ENCODE measurements at regions not wholly inside any gene's neighbourhood (a gene's known extent, or its start where the extent isn't known, plus 50 kb on each side); places are given as distances from the start of the nearest gene placed in this dataset.
"Not testable (repeated sequence)": the region's sequence is repeated elsewhere in the genome, so short reads cannot be mapped to it uniquely, and the experiment has no call there.

DNA sequence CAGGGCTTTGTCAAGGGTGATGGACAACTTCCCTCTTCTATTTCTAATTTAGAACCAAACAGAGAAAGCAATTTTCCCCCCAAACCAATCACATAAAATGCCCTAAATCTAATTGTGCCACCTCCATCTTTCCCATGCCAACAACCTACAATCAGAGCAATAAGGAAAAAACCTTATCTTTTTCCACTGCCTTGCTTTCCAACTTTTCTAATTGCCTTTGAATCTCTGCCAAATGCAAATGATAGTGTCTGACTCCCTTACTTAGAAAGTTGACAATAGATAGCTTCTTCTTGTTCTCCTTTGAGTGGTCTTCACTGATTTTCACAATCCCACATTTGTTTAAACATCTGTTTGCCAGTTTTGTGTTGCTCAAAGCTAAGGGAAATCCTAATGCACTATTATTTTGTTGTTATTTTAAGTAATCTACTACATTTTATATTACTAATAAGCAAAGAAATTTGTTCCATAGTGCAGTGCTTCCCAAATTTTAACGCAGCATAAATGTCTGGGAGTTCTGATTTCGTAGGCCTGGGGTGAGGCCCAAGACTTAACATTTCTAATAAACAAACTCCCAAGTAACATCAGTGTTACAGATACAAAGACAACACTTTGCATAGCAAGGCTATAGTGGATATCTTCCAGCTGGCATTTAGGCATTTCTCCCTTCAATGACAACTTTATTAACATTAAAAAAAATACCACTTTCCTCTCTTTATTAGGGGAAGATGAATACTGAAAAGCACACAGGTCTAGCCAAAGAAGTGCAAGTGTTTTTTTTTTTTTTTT, 696.3 kb upstream of the USP15 start:
- no peak overlapping the region for H3K27ac ChIP-seq
- TF ChIP-seq, protein P1, sequence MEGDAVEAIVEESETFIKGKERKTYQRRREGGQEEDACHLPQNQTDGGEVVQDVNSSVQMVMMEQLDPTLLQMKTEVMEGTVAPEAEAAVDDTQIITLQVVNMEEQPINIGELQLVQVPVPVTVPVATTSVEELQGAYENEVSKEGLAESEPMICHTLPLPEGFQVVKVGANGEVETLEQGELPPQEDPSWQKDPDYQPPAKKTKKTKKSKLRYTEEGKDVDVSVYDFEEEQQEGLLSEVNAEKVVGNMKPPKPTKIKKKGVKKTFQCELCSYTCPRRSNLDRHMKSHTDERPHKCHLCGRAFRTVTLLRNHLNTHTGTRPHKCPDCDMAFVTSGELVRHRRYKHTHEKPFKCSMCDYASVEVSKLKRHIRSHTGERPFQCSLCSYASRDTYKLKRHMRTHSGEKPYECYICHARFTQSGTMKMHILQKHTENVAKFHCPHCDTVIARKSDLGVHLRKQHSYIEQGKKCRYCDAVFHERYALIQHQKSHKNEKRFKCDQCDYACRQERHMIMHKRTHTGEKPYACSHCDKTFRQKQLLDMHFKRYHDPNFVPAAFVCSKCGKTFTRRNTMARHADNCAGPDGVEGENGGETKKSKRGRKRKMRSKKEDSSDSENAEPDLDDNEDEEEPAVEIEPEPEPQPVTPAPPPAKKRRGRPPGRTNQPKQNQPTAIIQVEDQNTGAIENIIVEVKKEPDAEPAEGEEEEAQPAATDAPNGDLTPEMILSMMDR (conservative IDR thresholded peaks at IDR 0.05), result no peak
- no peak for TF ChIP-seq ZFX (IDR thresholded peaks at IDR 0.05)

DNA sequence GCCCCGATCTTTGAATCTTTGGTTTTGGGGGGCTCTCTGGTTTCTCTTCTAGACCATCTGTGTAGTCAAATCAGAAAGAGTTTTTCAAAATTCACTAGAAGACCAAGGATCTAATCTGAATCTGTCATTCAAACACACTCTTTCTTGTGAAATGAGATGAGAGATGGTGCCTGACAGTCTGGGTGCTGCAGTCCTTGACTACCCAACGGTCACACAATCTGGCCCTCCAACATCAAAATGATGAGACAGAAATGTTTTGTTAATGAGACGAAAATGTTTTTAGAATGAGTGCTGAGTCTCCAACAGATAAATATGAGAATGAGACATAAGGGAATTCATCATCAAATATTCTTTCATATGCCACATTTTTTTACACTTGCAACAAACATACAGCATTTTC, 695.7 kb upstream of the USP15 start:
- TF ChIP-seq, protein P1 (conservative IDR thresholded peaks at IDR 0.05), result no peak
- TF ChIP-seq ZFX (IDR thresholded peaks at IDR 0.05), result no peak
- no peak overlapping the region for H3K27ac ChIP-seq

DNA sequence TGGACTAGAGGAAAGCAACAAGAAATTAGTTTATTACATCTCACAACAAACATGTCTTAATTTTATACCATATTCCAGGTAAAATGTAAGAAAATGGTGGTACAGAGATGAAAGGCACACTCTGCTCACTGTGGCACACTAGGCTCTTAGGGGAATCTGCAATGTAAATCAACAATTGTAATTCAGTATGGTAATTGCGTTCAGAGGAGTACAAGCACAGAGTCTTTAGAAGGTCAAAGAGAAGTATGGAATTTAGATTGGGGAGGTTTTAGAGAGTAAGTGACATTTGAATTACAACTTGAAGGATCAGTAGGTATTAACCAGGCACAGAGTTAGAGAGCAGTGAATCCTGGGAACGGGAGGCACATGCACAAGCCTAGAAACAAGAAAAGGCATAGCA, 694.0 kb upstream of the USP15 start:
- TF ChIP-seq, protein P1 (conservative IDR thresholded peaks at IDR 0.05), result no peak
- no peak for TF ChIP-seq ZFX (IDR thresholded peaks at IDR 0.05)
- H3K27ac ChIP-seq, result no peak overlapping the region

DNA sequence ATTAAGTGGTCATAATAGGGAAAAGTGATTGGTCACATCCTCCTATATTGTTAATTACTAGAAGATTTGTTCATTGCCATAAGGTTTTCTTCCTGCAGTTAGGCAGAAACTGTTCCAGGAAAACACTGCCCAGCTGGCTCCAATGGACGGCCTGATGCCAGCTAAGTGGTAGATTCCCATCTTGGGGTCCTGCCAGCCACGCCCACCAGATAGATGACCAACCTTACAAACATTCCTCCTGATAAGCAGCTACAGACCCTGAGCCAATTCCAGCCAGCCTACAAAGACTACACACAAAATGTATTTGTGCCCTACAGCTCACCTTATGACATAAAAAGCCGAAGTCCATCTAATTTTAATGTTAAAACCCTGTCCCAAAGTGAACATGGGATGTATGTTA, 685.9 kb upstream of the USP15 start:
- TF ChIP-seq ZFX (IDR thresholded peaks at IDR 0.05), result no peak
- TF ChIP-seq, protein P1 (conservative IDR thresholded peaks at IDR 0.05), result no peak
- H3K27ac ChIP-seq, result no peak overlapping the region

DNA sequence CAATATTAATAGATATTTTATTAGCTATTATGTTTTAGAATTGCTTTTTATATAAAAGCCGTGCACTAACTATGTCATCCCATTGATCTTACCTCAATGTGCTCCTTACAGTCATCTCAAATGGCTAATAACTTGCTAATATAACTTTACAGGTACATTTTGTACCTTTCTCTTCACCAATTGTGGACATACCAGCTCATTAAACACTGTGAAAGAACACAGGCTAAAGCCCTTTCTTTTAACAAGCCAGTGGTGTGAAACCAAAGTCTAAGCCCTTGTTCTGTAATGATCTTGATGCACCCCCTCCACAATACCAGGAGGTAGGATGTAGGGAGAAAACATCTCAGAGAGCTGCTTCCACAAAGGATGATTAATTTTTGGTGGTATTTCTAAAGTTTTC, 675.3 kb upstream of the USP15 start:
- TF ChIP-seq ZFX (IDR thresholded peaks at IDR 0.05), result no peak
- TF ChIP-seq, protein P1 (conservative IDR thresholded peaks at IDR 0.05), result no peak
- no peak overlapping the region for H3K27ac ChIP-seq

DNA sequence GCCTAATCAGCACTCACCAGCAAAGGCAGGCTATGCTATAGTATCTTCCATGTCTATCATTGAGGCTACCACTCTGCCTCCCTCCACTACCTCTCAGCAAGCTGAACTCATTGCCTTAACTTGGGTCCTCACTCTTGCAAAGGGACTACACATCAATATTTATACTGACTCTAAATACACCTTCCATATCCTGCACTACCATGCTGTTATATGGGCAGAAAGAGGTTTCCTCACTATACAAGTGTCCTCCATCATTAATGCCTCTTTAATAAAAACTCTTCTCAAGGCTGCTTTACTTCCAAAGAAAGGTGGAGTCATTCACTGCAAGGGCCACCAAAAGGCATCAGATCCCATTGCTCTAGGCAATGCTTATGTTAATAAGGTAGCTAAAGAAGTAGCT, 669.3 kb upstream of the USP15 start:
- H3K27ac ChIP-seq, result not testable (repeated sequence)

DNA sequence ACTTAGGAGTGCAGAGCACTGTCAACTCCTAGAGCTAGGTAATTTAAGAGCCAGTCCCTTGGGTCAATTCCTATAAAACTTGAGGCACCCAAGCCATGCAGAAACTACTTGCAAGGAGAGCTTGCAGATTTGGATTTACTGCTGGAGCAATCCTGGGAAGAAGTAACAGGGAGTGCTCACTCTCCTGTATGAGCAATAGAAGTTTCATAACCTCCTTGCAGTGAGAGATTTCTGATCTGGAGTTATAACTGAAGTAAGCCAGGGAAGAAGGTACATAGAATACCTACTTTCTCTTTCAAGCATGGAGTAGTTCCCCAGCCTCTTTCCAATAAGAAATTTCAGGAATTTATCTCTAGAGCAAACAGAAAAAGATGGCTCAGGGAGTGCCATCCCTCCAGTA, 650.1 kb upstream of the USP15 start:
- TF ChIP-seq ZFX (IDR thresholded peaks at IDR 0.05), result no peak
- TF ChIP-seq, protein P1 (conservative IDR thresholded peaks at IDR 0.05), result no peak
- H3K27ac ChIP-seq, result no peak overlapping the region

DNA sequence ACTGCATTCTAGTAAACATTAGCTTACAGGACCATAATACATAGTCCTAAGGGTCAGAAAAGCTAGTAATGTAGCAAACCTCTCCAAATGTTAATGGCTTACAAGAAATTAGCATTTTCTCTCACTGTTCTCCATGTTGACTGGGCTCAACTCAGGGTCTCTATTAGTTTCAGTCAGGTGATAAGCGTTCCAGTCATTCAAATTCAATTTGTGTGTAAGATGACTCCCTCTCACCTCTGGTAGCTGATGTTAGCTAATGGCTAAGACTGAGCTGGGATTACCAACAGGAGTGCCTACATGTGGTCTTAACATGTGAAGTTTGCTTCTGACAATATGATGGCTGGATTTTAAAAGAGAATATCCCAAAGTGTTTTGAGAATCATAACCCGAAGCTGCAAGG, 630.5 kb upstream of the USP15 start:
- no peak overlapping the region for H3K27ac ChIP-seq
- TF ChIP-seq ZFX (IDR thresholded peaks at IDR 0.05), result no peak
- TF ChIP-seq, protein P1 (conservative IDR thresholded peaks at IDR 0.05), result no peak
